Natural killer cell treated with Interleukin-12 subunit alpha and Interleukin-12 subunit beta and Interleukin-15 and Interleukin-18, amount 100 ng/mL, for 72 hours (primary cell): ENCODE measurements at regions not wholly inside any gene's neighbourhood (a gene's known extent, or its start where the extent isn't known, plus 50 kb on each side); places are given as distances from the start of the nearest gene placed in this dataset.

Experiments used
- ATAC-seq, 2 donors: fragments of 150-1000 bp; cut with Tn5 transposase in 1 of 2; sonication (Bioruptor Pico), chemical (Tn5 transposase) in 1 of 2; 2 replicates each; pipeline ENCODE4 v1.10.0; 2021
- DNase-seq: peaks from one replicate; pipeline ENCODE4 v3.0.0; 2022; ENCODE audit warnings: low spot score
- H3K27ac Mint-ChIP-seq, 2 donors: 1 replicate in 1 of 2; 2 replicates in 1 of 2; pipeline ENCODE4 v1.8.0; 2022; ENCODE audit warnings: mixed read lengths in 2 of 2, mild to moderate bottlenecking in 1 of 2, moderate library complexity in 1 of 2
- H3K27me3 Mint-ChIP-seq, 2 donors: 1 replicate in 1 of 2; 2 replicates in 1 of 2; pipeline ENCODE4 v1.8.0; 2022; ENCODE audit warnings: mixed read lengths in 2 of 2
- H3K36me3 Mint-ChIP-seq: one replicate; pipeline ENCODE4 v1.8.0; 2022; ENCODE audit warnings: mixed read lengths
- H3K4me1 Mint-ChIP-seq, 2 donors: 1 replicate in 1 of 2; 2 replicates in 1 of 2; pipeline ENCODE4 v1.8.0; 2022; ENCODE audit warnings: low read depth in 2 of 2, mixed read lengths in 2 of 2, mild to moderate bottlenecking in 1 of 2
- H3K4me3 Mint-ChIP-seq: one replicate; pipeline ENCODE4 v1.8.0; 2022; ENCODE audit warnings: mixed read lengths
- H3K9me3 Mint-ChIP-seq: 2 replicates; pipeline ENCODE4 v1.8.0; 2022; ENCODE audit warnings: mixed read lengths

GRCh38 chr13:80618781-80619180, 277.9 kb upstream of the SPRY2 start:
- no peak overlapping the region for H3K27ac Mint-ChIP-seq
- ATAC-seq, result no peak
- peaks cover 6 to 9% of the 10 kb centered on the region in 2 donors for H3K4me1 Mint-ChIP-seq
- H3K4me3 Mint-ChIP-seq, result no peak overlapping the region
- H3K27me3 Mint-ChIP-seq, result no peaks in the 10 kb centered on the region
- no peaks in the 10 kb centered on the region for H3K36me3 Mint-ChIP-seq
- H3K9me3 Mint-ChIP-seq, result no peaks in the 10 kb centered on the region
- no peak for DNase-seq

DNA sequence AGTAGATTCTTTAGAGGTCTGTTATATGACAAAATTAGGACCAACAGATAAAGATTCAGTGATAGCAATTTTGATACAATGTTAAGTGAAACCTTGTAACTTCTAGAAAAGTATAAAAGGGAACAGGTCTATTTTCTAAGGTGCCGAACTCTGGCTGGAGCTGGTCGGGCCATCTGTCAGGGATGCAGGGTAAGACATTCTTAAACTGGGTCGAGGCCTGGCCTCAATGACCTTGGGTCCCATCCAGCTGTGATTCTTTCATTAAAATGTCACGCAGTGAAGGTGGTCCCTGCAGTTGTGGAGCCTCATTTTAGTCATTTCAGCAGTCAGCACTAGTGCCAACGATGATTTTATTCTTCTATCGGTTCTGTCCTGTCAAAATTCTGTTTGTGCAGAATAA, 271.9 kb upstream of the SPRY2 start:
- Mint-ChIP-seq H3K27me3 (no peaks in the 10 kb centered on the region), H3K4me3 (no peak overlapping the region), H3K4me1 (no peaks in the 10 kb centered on the region), H3K27ac (no peak overlapping the region), H3K9me3 (no peaks in the 10 kb centered on the region), H3K36me3 (no peaks in the 10 kb centered on the region)
- no peak for ATAC-seq
- no peak for DNase-seq

- no peak for ATAC-seq
Observed at GRCh38 chr13:80611310-80611709, 270.4 kb upstream of the SPRY2 start.

DNA sequence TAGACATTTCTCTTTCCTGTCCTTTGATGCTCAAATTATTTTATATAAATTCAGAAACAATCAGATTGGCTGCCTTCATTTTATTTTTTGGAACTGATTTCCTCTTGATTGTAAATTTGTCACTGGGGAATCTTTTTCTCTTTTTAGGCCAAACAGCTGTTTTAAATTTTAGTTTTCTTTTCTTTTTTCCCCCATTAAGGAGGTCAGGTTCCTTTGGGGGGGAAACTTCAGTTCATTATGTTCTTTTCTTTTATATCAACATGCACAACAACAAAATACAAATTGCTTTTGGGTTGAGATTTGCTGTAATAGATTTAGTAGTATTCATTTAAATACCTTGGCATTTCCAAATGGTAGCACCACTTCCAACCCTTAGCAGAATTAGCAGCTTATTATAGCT, 264.8 kb upstream of the SPRY2 start:
- Mint-ChIP-seq H3K9me3 (no peaks in the 10 kb centered on the region), H3K27me3 (no peaks in the 10 kb centered on the region), H3K27ac (no peak overlapping the region), H3K36me3 (no peaks in the 10 kb centered on the region), H3K4me1 (peaks cover 4 to 8% of the 10 kb centered on the region in 2 donors), H3K4me3 (no peak overlapping the region)
- no peak for DNase-seq
- ATAC-seq, result no peak

More at GRCh38 chr13:80611310-80611709, 270.4 kb upstream of the SPRY2 start:
- Mint-ChIP-seq H3K36me3 (no peaks in the 10 kb centered on the region), H3K4me3 (no peak overlapping the region), H3K27ac (no peak overlapping the region), H3K4me1 (peaks cover 4 to 8% of the 10 kb centered on the region in 2 donors), H3K27me3 (no peaks in the 10 kb centered on the region), H3K9me3 (no peaks in the 10 kb centered on the region)
- no peak for DNase-seq

GRCh38 chr13:80605011-80605410, 264.1 kb upstream of the SPRY2 start:
- ATAC-seq, result no peak
- Mint-ChIP-seq H3K27me3 (no peaks in the 10 kb centered on the region), H3K9me3 (no peaks in the 10 kb centered on the region), H3K4me3 (no peak overlapping the region), H3K27ac (no peak overlapping the region), H3K36me3 (no peaks in the 10 kb centered on the region), H3K4me1 (peaks cover 4 to 8% of the 10 kb centered on the region in 2 donors)
- DNase-seq, result no peak

- Mint-ChIP-seq H3K9me3 (no peaks in the 10 kb centered on the region), H3K36me3 (no peaks in the 10 kb centered on the region), H3K27me3 (no peaks in the 10 kb centered on the region), H3K4me3 (no peak overlapping the region), H3K27ac (no peak overlapping the region), H3K4me1 (peaks cover 4 to 8% of the 10 kb centered on the region in 2 donors)
- ATAC-seq (no peak), DNase-seq (no peak)
Observed at GRCh38 chr13:80604098-80604497, 263.2 kb upstream of the SPRY2 start.

GRCh38 chr13:80603351-80603750, 262.4 kb upstream of the SPRY2 start:
- ATAC-seq, result no peak
- Mint-ChIP-seq H3K27ac (no peak overlapping the region), H3K27me3 (no peaks in the 10 kb centered on the region), H3K9me3 (no peaks in the 10 kb centered on the region), H3K4me3 (no peak overlapping the region), H3K4me1 (peaks cover 4 to 8% of the 10 kb centered on the region in 2 donors), H3K36me3 (no peaks in the 10 kb centered on the region)
- no peak for DNase-seq

- DNase-seq, result no peak
- no peaks in the 10 kb centered on the region for H3K36me3 Mint-ChIP-seq
Observed at GRCh38 chr13:80599765-80600164, 258.8 kb upstream of the SPRY2 start.

GRCh38 chr13:80598189-80598588, 257.3 kb upstream of the SPRY2 start:
- DNase-seq (no peak), ATAC-seq (no peak)
- no peaks in the 10 kb centered on the region for H3K36me3 Mint-ChIP-seq
- no peak overlapping the region for H3K4me3 Mint-ChIP-seq
- H3K9me3 Mint-ChIP-seq, result no peaks in the 10 kb centered on the region
- H3K27me3 Mint-ChIP-seq, result no peaks in the 10 kb centered on the region
- no peak overlapping the region for H3K27ac Mint-ChIP-seq
- H3K4me1 Mint-ChIP-seq, result no peaks in the 10 kb centered on the region

More at GRCh38 chr13:80599765-80600164, 258.8 kb upstream of the SPRY2 start:
- no peak for ATAC-seq
- Mint-ChIP-seq H3K9me3 (no peaks in the 10 kb centered on the region), H3K4me3 (no peak overlapping the region), H3K27ac (no peak overlapping the region), H3K27me3 (no peaks in the 10 kb centered on the region), H3K4me1 (no peaks in the 10 kb centered on the region)

GRCh38 chr13:80591976-80592740, 251.2 kb upstream of the SPRY2 start:
- Mint-ChIP-seq H3K9me3 (peaks cover 4% of the 10 kb centered on the region), H3K4me3 (no peak overlapping the region), H3K27ac (no peak overlapping the region), H3K4me1 (peaks cover 4 to 5% of the 10 kb centered on the region in 2 donors), H3K27me3 (no peaks in the 10 kb centered on the region), H3K36me3 (no peaks in the 10 kb centered on the region)
- DNase-seq (no peak), ATAC-seq (no peak)

- peaks cover 6% of the 10 kb centered on the region for H3K9me3 Mint-ChIP-seq
- no peaks in the 10 kb centered on the region for H3K36me3 Mint-ChIP-seq
- no peak overlapping the region for H3K4me3 Mint-ChIP-seq
- H3K27me3 Mint-ChIP-seq, result no peaks in the 10 kb centered on the region
- no peak for ATAC-seq
- no peak overlapping the region for H3K27ac Mint-ChIP-seq
- DNase-seq, result no peak
- H3K4me1 Mint-ChIP-seq, result peaks cover 4 to 5% of the 10 kb centered on the region in 2 donors
Observed at GRCh38 chr13:80590551-80590950, 249.6 kb upstream of the SPRY2 start.

- ATAC-seq (no peak), DNase-seq (no peak)
- no peaks in the 10 kb centered on the region for H3K4me1 Mint-ChIP-seq
- H3K27me3 Mint-ChIP-seq, result no peaks in the 10 kb centered on the region
- H3K4me3 Mint-ChIP-seq, result no peak overlapping the region
- H3K9me3 Mint-ChIP-seq, result peaks cover 6% of the 10 kb centered on the region
- H3K36me3 Mint-ChIP-seq, result no peaks in the 10 kb centered on the region
- no peak overlapping the region for H3K27ac Mint-ChIP-seq
Observed at GRCh38 chr13:80586356-80586755, 245.4 kb upstream of the SPRY2 start.

DNA sequence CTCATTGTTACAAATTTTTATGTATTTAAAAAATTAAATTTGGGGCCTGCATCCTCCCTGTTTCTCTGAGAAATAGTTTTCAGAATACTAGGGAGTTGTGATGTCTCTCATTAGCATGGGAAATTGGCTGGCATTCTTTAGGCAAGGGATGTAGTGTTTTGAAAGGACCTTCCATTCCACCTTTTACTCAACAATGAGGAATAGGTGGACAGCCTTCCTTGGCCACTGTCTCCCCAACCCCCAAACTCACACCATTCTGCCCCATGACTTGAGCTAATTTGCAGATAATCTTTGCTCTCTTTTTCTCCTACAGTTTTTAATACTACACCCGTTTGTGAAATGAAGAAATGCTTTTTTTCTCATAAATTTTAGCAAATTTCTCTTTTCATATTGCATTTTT, 244.6 kb upstream of the SPRY2 start:
- Mint-ChIP-seq H3K9me3 (peaks cover 10% of the 10 kb centered on the region), H3K27ac (no peak overlapping the region), H3K36me3 (peaks cover 4% of the 10 kb centered on the region), H3K27me3 (peaks cover under 1 to 4% of the 10 kb centered on the region in 2 donors), H3K4me3 (no peak overlapping the region), H3K4me1 (no peaks in the 10 kb centered on the region)
- ATAC-seq (no peak), DNase-seq (no peak)

DNA sequence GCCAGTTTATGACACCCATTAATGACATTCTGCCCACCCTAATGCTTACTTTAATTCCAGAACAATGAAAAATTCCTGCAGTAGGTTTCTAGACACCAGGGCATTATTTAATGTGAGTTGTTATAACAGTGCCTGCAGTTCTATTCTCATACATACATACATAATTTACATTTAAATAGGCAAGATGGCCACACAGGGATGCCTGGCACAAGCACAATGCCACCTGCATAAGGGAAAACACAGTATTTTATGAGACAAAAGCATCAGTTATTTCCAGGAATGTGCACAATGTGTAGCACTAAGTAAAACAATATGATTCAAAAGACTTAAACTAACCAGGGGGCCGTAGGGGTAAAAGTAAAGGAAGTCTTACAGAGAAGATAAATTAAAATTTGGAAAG, 243.9 kb upstream of the SPRY2 start:
- ATAC-seq (no peak), DNase-seq (no peak)
- no peak overlapping the region for H3K4me3 Mint-ChIP-seq
- H3K27ac Mint-ChIP-seq, result no peak overlapping the region
- peaks cover 2 to 8% of the 10 kb centered on the region in 2 donors for H3K27me3 Mint-ChIP-seq
- no peaks in the 10 kb centered on the region for H3K4me1 Mint-ChIP-seq
- peaks cover 8% of the 10 kb centered on the region for H3K9me3 Mint-ChIP-seq
- peaks cover 7% of the 10 kb centered on the region for H3K36me3 Mint-ChIP-seq

DNA sequence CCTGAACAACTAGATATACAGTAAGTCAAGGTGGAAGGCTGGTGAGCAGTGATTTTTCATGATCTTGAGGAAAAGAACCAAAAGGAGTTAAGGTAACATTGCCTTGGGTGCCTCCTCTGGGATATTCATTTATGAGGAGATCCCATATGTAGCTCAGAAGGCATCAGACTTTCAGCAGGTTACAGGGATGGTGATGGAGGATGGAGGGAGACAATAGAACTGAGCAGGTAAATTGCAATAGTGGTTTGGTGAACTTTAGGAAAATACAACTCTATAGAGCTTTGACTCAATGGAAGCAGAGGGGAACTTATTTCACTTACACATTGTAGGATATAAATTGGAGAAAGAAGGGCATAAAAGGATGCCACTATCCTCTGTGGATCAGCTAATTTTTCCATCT, 243.4 kb upstream of the SPRY2 start:
- peaks cover 8% of the 10 kb centered on the region for H3K9me3 Mint-ChIP-seq
- peaks cover 7% of the 10 kb centered on the region for H3K36me3 Mint-ChIP-seq
- H3K4me1 Mint-ChIP-seq, result no peaks in the 10 kb centered on the region
- no peak for DNase-seq
- H3K27me3 Mint-ChIP-seq, result peaks cover 2 to 8% of the 10 kb centered on the region in 2 donors
- no peak overlapping the region for H3K27ac Mint-ChIP-seq
- no peak for ATAC-seq
- no peak overlapping the region for H3K4me3 Mint-ChIP-seq
